ENCODE measurements at regions not wholly inside any gene's neighbourhood (a gene's known extent, or its start where the extent isn't known, plus 50 kb on each side); places are given as distances from the start of the nearest gene placed in this dataset.

- TF ChIP-seq CTCF (IDR thresholded peaks at IDR 0.05) (no peak), POLR2A (IDR thresholded peaks at IDR 0.05) (no peak)
Measured at GRCh38 chr10:113399065-113399464, 153.8 kb upstream of the HABP2 start.

Data from lower leg skin (tissue), 3 donors.